CD14-positive monocyte (primary cell): ENCODE measurements at regions not wholly inside any gene's neighbourhood (a gene's known extent, or its start where the extent isn't known, plus 50 kb on each side); places are given as distances from the start of the nearest gene placed in this dataset.
A peak's percentile ranks its signal among the peaks of the same experiment; 100 is the strongest.

Source experiments
- DNase-seq, 3 donors: peaks; one replicate each; pipeline ENCODE4 v3.0.0-alpha.2; 2011 to 2022
- H2AFZ ChIP-seq: 2 replicates; pipeline ENCODE4 v1.6.0; 2012; ENCODE audit warnings: mild to moderate bottlenecking, low read depth, low read length, inconsistent platforms; ENCODE audit not compliant: insufficient read depth, poor library complexity, severe bottlenecking
- H3K27ac ChIP-seq, 2 donors: 1 replicate in 1 of 2; 2 replicates in 1 of 2; pipeline ENCODE4 v1.5.1; 2012 to 2013; ENCODE audit warnings: low read length in 2 of 2, control low read depth in 1 of 2, inconsistent platforms in 1 of 2, low read depth in 1 of 2, mild to moderate bottlenecking in 1 of 2
- H3K27me3 ChIP-seq, 2 donors: one replicate each; pipeline versions ENCODE4 v1.6.0 to v1.6.1; 2011 to 2013; ENCODE audit warnings: low read length in 2 of 2; ENCODE audit not compliant: control insufficient read depth in 2 of 2, insufficient read depth in 2 of 2
- H3K36me3 ChIP-seq, 2 donors: replicated peaks in 1 of 2; 1 replicate in 1 of 2; 2 replicates in 1 of 2; pipeline versions ENCODE4 v1.5.1 to v1.6.1; 2012 to 2013; ENCODE audit warnings: low read length in 2 of 2, control low read depth in 1 of 2, inconsistent platforms in 1 of 2, mild to moderate bottlenecking in 1 of 2; ENCODE audit not compliant: insufficient read depth in 2 of 2, control insufficient read depth in 1 of 2
- H3K4me1 ChIP-seq, 2 donors: 1 replicate in 1 of 2; 2 replicates in 1 of 2; pipeline versions ENCODE4 v1.5.1 to v1.6.1; 2012 to 2013; ENCODE audit warnings: low read length in 2 of 2, control low read depth in 1 of 2, inconsistent platforms in 1 of 2, mild to moderate bottlenecking in 1 of 2, moderate library complexity in 1 of 2; ENCODE audit not compliant: insufficient read depth in 2 of 2, control insufficient read depth in 1 of 2
- H3K4me2 ChIP-seq: replicated peaks from 2 replicates; pipeline ENCODE3; 2012; ENCODE audit warnings: low read length, moderate library complexity, mild to moderate bottlenecking; ENCODE audit not compliant: poor library complexity, severe bottlenecking; ENCODE audit errors: extremely low read depth
- H3K4me3 ChIP-seq, 3 experiments: fragments of 200-600 bp in 1 of 3; sonication (generic) in 1 of 3; replicated peaks in 1 of 3; 1 replicate in 2 of 3; 2 replicates in 1 of 3; pipeline ENCODE4 v1.5.1; 2011 to 2013; ENCODE audit warnings: low read length in 3 of 3, mild to moderate bottlenecking in 3 of 3, control low read depth in 2 of 3, low read depth in 2 of 3, inconsistent platforms in 1 of 3, moderate library complexity in 1 of 3
- H3K79me2 ChIP-seq: 2 replicates; pipeline ENCODE4 v1.6.0; 2012; ENCODE audit warnings: mild to moderate bottlenecking, control low read depth, inconsistent platforms, low read length, moderate library complexity; ENCODE audit not compliant: insufficient read depth
- H3K9ac ChIP-seq: 2 replicates; pipeline ENCODE4 v1.6.0; 2017; ENCODE audit warnings: low read length, mild to moderate bottlenecking; ENCODE audit not compliant: insufficient read depth, poor library complexity, severe bottlenecking
- H3K9me3 ChIP-seq, 2 donors: replicated peaks in 1 of 2; 1 replicate in 1 of 2; 2 replicates in 1 of 2; pipeline versions ENCODE4 v1.5.1 to v1.6.1; 2012 to 2013; ENCODE audit warnings: low read length in 2 of 2, control low read depth in 1 of 2; ENCODE audit not compliant: control insufficient read depth in 1 of 2, insufficient read depth in 1 of 2
- H4K20me1 ChIP-seq: 2 replicates; pipeline ENCODE4 v1.6.0; 2012; ENCODE audit warnings: mild to moderate bottlenecking, low read length, control low read depth, moderate library complexity; ENCODE audit not compliant: insufficient read depth
- H3K27ac Mint-ChIP-seq, 7 donors: one replicate each; pipeline ENCODE4 v1.8.0; 2020; ENCODE audit warnings: mild to moderate bottlenecking in 7 of 7, mixed read lengths in 7 of 7, moderate library complexity in 6 of 7, inconsistent platforms in 2 of 7
- H3K27me3 Mint-ChIP-seq, 3 donors: one replicate each; pipeline ENCODE4 v1.8.0; 2021 to 2022; ENCODE audit warnings: low read depth in 3 of 3, mild to moderate bottlenecking in 3 of 3, mixed read lengths in 3 of 3, moderate library complexity in 3 of 3, inconsistent platforms in 1 of 3
- H3K36me3 Mint-ChIP-seq, 2 donors: one replicate each; pipeline ENCODE4 v1.8.0; 2020; ENCODE audit warnings: mixed read lengths in 2 of 2, inconsistent platforms in 1 of 2, mild to moderate bottlenecking in 1 of 2
- H3K4me1 Mint-ChIP-seq: one replicate; pipeline ENCODE4 v1.8.0; 2020; ENCODE audit warnings: mild to moderate bottlenecking, mixed read lengths
- H3K4me3 Mint-ChIP-seq, 2 donors: one replicate each; pipeline ENCODE4 v1.8.0; 2020; ENCODE audit warnings: mild to moderate bottlenecking in 2 of 2, mixed read lengths in 2 of 2, moderate library complexity in 1 of 2
- H3K9me3 Mint-ChIP-seq, 7 donors: one replicate each; pipeline ENCODE4 v1.8.0; 2020 to 2022; ENCODE audit warnings: mixed read lengths in 7 of 7, mild to moderate bottlenecking in 6 of 7, moderate library complexity in 6 of 7, inconsistent platforms in 2 of 7
- CTCF ChIP-seq: fragments of 200-600 bp; IDR thresholded peaks from one replicate; pipeline ENCODE4 v1.8.0; 2022; ENCODE audit warnings: antibody characterized with exemption, mild to moderate bottlenecking
- WGBS: methylation state at CpG from one replicate; pipeline ENCODE4 v1.1.5; 2013; ENCODE audit warnings: missing lambda C conversion rate; ENCODE audit not compliant: insufficient coverage; 5-methylcytosine and 5-hydroxymethylcytosine counted together
- intact Hi-C, 2 donors: fragments of 100-400 bp; cut with micrococcal nuclease; formaldehyde crosslinking; loops; one replicate each; pipeline versions ENCODE4 v1.15.0 to v1.15.1; 2023

GRCh38 chr1:175812936-175813335 lies 69.5 kb upstream of the TNR start:
- Histone ChIP-seq H3K79me2 (no peaks in the 10 kb centered on the region), H3K9ac (no peak overlapping the region), H2AFZ (no peak overlapping the region), H3K4me3 (no peak overlapping the region), H3K4me1 (no peaks in the 10 kb centered on the region), H3K4me2 (no peak overlapping the region), H3K27me3 (no peaks in the 10 kb centered on the region), H3K27ac (no peak overlapping the region), H3K36me3 (no peaks in the 10 kb centered on the region), H4K20me1 (no peaks in the 10 kb centered on the region), H3K9me3 (no peaks in the 10 kb centered on the region)
- no peaks in the 10 kb centered on the region for H3K36me3 Mint-ChIP-seq
- H3K27ac Mint-ChIP-seq = no peak overlapping the region
- peaks cover 0 to 2% (median 0%) of the 10 kb centered on the region in 3 donors for H3K27me3 Mint-ChIP-seq
- no peak for TF ChIP-seq CTCF
- no peak for DNase-seq
- peaks cover 0 to 4% (median 0%) of the 10 kb centered on the region in 7 donors for H3K9me3 Mint-ChIP-seq
- H3K4me1 Mint-ChIP-seq = no peaks in the 10 kb centered on the region
- H3K4me3 Mint-ChIP-seq = no peak overlapping the region
- intact Hi-C loops = no loop called here
- WGBS = no CpG with 5 or more reads among the region's 2 CpGs

DNA sequence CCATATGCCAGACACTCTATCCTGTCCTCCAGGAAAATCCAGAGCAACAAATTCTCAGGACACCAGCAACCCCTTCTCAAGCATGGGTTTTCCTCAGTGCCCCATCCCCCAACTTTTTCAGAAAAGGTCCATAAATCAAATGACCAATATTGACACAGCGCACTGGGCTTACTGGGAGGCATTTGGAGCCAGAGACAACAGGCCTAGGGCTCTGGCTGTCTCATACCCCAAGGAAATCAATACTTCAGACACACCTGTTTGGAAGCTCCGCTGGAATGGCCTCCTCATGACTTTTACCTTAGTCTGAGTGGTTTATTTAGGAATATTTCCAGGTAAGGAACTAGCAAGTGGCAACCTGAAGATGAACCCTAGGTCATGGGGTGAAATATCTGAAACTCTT lies 66.9 kb upstream of the TNR start:
- Mint-ChIP-seq H3K9me3 (peaks cover 0 to 4% (median 0%) of the 10 kb centered on the region in 7 donors), H3K27me3 (peaks cover 0 to 2% (median 0%) of the 10 kb centered on the region in 3 donors), H3K36me3 (no peaks in the 10 kb centered on the region), H3K4me3 (no peak overlapping the region), H3K4me1 (no peaks in the 10 kb centered on the region), H3K27ac (peak overlapping the region in 1 of 7 donors; percentile 22)
- H3K27ac ChIP-seq = no peak overlapping the region
- DNase-seq = no peak
- no peaks in the 10 kb centered on the region for H3K9me3 ChIP-seq
- H3K4me3 ChIP-seq = no peak overlapping the region
- no peak for TF ChIP-seq CTCF
- no peaks in the 10 kb centered on the region for H3K79me2 ChIP-seq
- H3K36me3 ChIP-seq = no peaks in the 10 kb centered on the region
- no peak overlapping the region for H3K9ac ChIP-seq
- WGBS = no CpG with 5 or more reads among the region's 2 CpGs
- intact Hi-C loops = no loop called here
- no peaks in the 10 kb centered on the region for H3K4me1 ChIP-seq
- H4K20me1 ChIP-seq = no peaks in the 10 kb centered on the region
- no peaks in the 10 kb centered on the region for H3K27me3 ChIP-seq
- no peak overlapping the region for H3K4me2 ChIP-seq
- no peak overlapping the region for H2AFZ ChIP-seq
